Liver (tissue), 8 donors: ENCODE measurements at regions not wholly inside any gene's neighbourhood (a gene's known extent, or its start where the extent isn't known, plus 50 kb on each side); places are given as distances from the start of the nearest gene placed in this dataset.

Experiments
- DNase-seq: peaks from one replicate; pipeline ENCODE4 v3.0.0-alpha.2; 2017; ENCODE audit warnings: low spot score
- H3K27ac ChIP-seq, 2 donors: one replicate each; pipeline ENCODE4 v1.7.0; 2013; ENCODE audit warnings: inconsistent platforms in 2 of 2, low read length in 2 of 2, control low read depth in 1 of 2, low read depth in 1 of 2, mild to moderate bottlenecking in 1 of 2
- H3K27me3 ChIP-seq, 4 donors: one replicate each; pipeline versions ENCODE4 v1.6.1 to v1.7.0; 2013; ENCODE audit warnings: low read length in 3 of 4, inconsistent platforms in 1 of 4, mild to moderate bottlenecking in 1 of 4, moderate library complexity in 1 of 4; ENCODE audit not compliant: control insufficient read depth in 4 of 4, insufficient read depth in 4 of 4
- H3K36me3 ChIP-seq, 4 donors: one replicate each; pipeline versions ENCODE4 v1.6.1 to v1.7.0; 2013; ENCODE audit warnings: low read length in 3 of 4, mild to moderate bottlenecking in 3 of 4, low read depth in 1 of 4, moderate library complexity in 1 of 4; ENCODE audit not compliant: control insufficient read depth in 4 of 4, insufficient read depth in 3 of 4
- H3K4me1 ChIP-seq, 4 donors: one replicate each; pipeline versions ENCODE4 v1.6.1 to v1.7.0; 2013; ENCODE audit warnings: low read length in 3 of 4, mild to moderate bottlenecking in 3 of 4, moderate library complexity in 1 of 4; ENCODE audit not compliant: control insufficient read depth in 4 of 4, insufficient read depth in 4 of 4
- H3K4me3 ChIP-seq, 3 donors: one replicate each; pipeline versions ENCODE4 v1.6.1 to v1.7.0; 2013; ENCODE audit warnings: low read length in 3 of 3, control low read depth in 1 of 3, low read depth in 1 of 3, mild to moderate bottlenecking in 1 of 3
- H3K9ac ChIP-seq, 2 donors: one replicate each; pipeline ENCODE4 v1.7.0; 2013; ENCODE audit warnings: low read length in 2 of 2, mild to moderate bottlenecking in 2 of 2, moderate library complexity in 2 of 2, control low read depth in 1 of 2, low read depth in 1 of 2
- H3K9me3 ChIP-seq, 4 donors: one replicate each; pipeline versions ENCODE4 v1.6.1 to v1.7.0; 2013; ENCODE audit warnings: low read length in 3 of 4; ENCODE audit not compliant: control insufficient read depth in 4 of 4
- CTCF ChIP-seq: fragments of 150-350 bp; IDR thresholded peaks from 2 replicates; pipeline ENCODE4 v1.5.1; 2017; ENCODE audit warnings: improper control_type of control experiment, low read depth, low read length; ENCODE audit not compliant: missing input control
- EGR1 ChIP-seq, 2 donors: IDR thresholded peaks; 2 replicates each; pipeline ENCODE4 v1.6.1; 2016 to 2018; ENCODE audit warnings: antibody characterized with exemption in 2 of 2, low read depth in 2 of 2
- FOXA1 ChIP-seq: IDR thresholded peaks from 2 replicates; pipeline ENCODE4 v1.6.1; 2016; ENCODE audit warnings: antibody characterized with exemption
- FOXA2 ChIP-seq: IDR thresholded peaks from 2 replicates; pipeline ENCODE4 v1.6.1; 2016; ENCODE audit warnings: antibody characterized with exemption
- GABPA ChIP-seq, 2 donors: IDR thresholded peaks in 1 of 2; conservative IDR thresholded peaks in 1 of 2; 2 replicates each; pipeline ENCODE4 v1.6.1; 2016; ENCODE audit warnings: antibody characterized with exemption in 2 of 2, mild to moderate bottlenecking in 1 of 2, moderate library complexity in 1 of 2
- HNF4A ChIP-seq, 2 donors: conservative IDR thresholded peaks; 2 replicates each; pipeline ENCODE4 v1.6.1; 2016; ENCODE audit warnings: antibody characterized with exemption in 2 of 2, mild to moderate bottlenecking in 2 of 2
- HNF4G ChIP-seq: IDR thresholded peaks from 2 replicates; pipeline ENCODE4 v1.6.1; 2016; ENCODE audit warnings: antibody characterized with exemption
- JUND ChIP-seq, 2 donors: IDR thresholded peaks; 2 replicates each; pipeline ENCODE4 v1.6.1; 2016; ENCODE audit warnings: antibody characterized with exemption in 2 of 2
- MAX ChIP-seq: IDR thresholded peaks from 2 replicates; pipeline ENCODE4 v1.6.1; 2016; ENCODE audit warnings: antibody characterized with exemption
- NR2F2 ChIP-seq: IDR thresholded peaks from 2 replicates; pipeline ENCODE4 v1.6.1; 2016; ENCODE audit warnings: antibody characterized with exemption
- RAD21 ChIP-seq, 2 donors: IDR thresholded peaks; 2 replicates each; pipeline ENCODE4 v1.6.1; 2016; ENCODE audit warnings: antibody characterized with exemption in 2 of 2, mild to moderate bottlenecking in 2 of 2
- RXRA ChIP-seq, 2 donors: IDR thresholded peaks; 2 replicates each; pipeline ENCODE4 v1.6.1; 2017 to 2018; ENCODE audit warnings: antibody characterized with exemption in 2 of 2, mild to moderate bottlenecking in 1 of 2
- SP1 ChIP-seq: IDR thresholded peaks from 2 replicates; pipeline ENCODE4 v1.6.1; 2018; ENCODE audit warnings: antibody characterized with exemption, mild to moderate bottlenecking
- TAF1 ChIP-seq: conservative IDR thresholded peaks from 2 replicates; pipeline ENCODE4 v1.6.1; 2016; ENCODE audit warnings: antibody characterized with exemption, mild to moderate bottlenecking
- YY1 ChIP-seq: IDR thresholded peaks from 2 replicates; pipeline ENCODE4 v1.6.1; 2016; ENCODE audit warnings: antibody characterized with exemption, mild to moderate bottlenecking
- WGBS: extraction: QIAGEN DNeasy Blood & Tissue Kit; methylation state at CpG from one replicate; pipeline ENCODE4 v1.1.7; 2013; 5-methylcytosine and 5-hydroxymethylcytosine counted together
- TF ChIP-seq, protein P1 (sequence below): IDR thresholded peaks from 2 replicates; pipeline ENCODE4 v1.6.1; 2016; ENCODE audit warnings: antibody characterized with exemption, mild to moderate bottlenecking
- TF ChIP-seq, protein P2 (sequence below): IDR thresholded peaks from 2 replicates; pipeline ENCODE4 v1.6.1; 2016; ENCODE audit warnings: antibody characterized with exemption
- donor health status: healthy.
- donor health status: healthy.
- donor health status: healthy.
- donor health status: healthy.
- donor health status: healthy.

GRCh38 chr4:134388351-134388750 is 186.8 kb upstream of the PABPC4L start:
- Histone ChIP-seq H3K27ac (no peak overlapping the region), H3K4me3 (no peak overlapping the region), H3K4me1 (no peaks in the 10 kb centered on the region), H3K9ac (no peak overlapping the region), H3K36me3 (no peaks in the 10 kb centered on the region), H3K27me3 (no peaks in the 10 kb centered on the region), H3K9me3 (no peaks in the 10 kb centered on the region)
- DNase-seq = no peak
- WGBS = 57% methylated on average over 4 of the region's 4 CpGs
- TF ChIP-seq FOXA1 = no peak
- TF ChIP-seq RAD21 (IDR thresholded peaks at IDR 0.05) = no peak
- no peak for TF ChIP-seq HNF4G
- no peak for TF ChIP-seq MAX
- TF ChIP-seq FOXA2 = no peak
- TF ChIP-seq HNF4A (conservative IDR thresholded peaks at IDR 0.05) = no peak
- TF ChIP-seq YY1 = no peak
- no peak for TF ChIP-seq NR2F2
- TF ChIP-seq CTCF = no peak
- TF ChIP-seq, protein P1, sequence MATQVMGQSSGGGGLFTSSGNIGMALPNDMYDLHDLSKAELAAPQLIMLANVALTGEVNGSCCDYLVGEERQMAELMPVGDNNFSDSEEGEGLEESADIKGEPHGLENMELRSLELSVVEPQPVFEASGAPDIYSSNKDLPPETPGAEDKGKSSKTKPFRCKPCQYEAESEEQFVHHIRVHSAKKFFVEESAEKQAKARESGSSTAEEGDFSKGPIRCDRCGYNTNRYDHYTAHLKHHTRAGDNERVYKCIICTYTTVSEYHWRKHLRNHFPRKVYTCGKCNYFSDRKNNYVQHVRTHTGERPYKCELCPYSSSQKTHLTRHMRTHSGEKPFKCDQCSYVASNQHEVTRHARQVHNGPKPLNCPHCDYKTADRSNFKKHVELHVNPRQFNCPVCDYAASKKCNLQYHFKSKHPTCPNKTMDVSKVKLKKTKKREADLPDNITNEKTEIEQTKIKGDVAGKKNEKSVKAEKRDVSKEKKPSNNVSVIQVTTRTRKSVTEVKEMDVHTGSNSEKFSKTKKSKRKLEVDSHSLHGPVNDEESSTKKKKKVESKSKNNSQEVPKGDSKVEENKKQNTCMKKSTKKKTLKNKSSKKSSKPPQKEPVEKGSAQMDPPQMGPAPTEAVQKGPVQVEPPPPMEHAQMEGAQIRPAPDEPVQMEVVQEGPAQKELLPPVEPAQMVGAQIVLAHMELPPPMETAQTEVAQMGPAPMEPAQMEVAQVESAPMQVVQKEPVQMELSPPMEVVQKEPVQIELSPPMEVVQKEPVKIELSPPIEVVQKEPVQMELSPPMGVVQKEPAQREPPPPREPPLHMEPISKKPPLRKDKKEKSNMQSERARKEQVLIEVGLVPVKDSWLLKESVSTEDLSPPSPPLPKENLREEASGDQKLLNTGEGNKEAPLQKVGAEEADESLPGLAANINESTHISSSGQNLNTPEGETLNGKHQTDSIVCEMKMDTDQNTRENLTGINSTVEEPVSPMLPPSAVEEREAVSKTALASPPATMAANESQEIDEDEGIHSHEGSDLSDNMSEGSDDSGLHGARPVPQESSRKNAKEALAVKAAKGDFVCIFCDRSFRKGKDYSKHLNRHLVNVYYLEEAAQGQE = no peak
- TF ChIP-seq EGR1 (IDR thresholded peaks at IDR 0.05; ENCODE audit: low read depth in 2 of 2) = no peak
- TF ChIP-seq JUND (IDR thresholded peaks at IDR 0.05) = no peak
- TF ChIP-seq, protein P2, sequence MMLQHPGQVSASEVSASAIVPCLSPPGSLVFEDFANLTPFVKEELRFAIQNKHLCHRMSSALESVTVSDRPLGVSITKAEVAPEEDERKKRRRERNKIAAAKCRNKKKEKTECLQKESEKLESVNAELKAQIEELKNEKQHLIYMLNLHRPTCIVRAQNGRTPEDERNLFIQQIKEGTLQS = no peak
- no peak for TF ChIP-seq RXRA (IDR thresholded peaks at IDR 0.05)
- TF ChIP-seq TAF1 = no peak

GRCh38 chr4:134382478-134383227 is 181.1 kb upstream of the PABPC4L start:
- no peak overlapping the region for H3K9ac ChIP-seq
- H3K27ac ChIP-seq = no peak overlapping the region
- H3K4me3 ChIP-seq = no peak overlapping the region
- DNase-seq = no peak
- no peaks in the 10 kb centered on the region for H3K4me1 ChIP-seq
- peaks cover 0 to 4% (median 0%) of the 10 kb centered on the region in 4 donors for H3K27me3 ChIP-seq
- H3K36me3 ChIP-seq = no peaks in the 10 kb centered on the region
- H3K9me3 ChIP-seq = no peaks in the 10 kb centered on the region
- TF ChIP-seq NR2F2 (no peak), FOXA2 (no peak), SP1 (no peak), MAX (no peak), CTCF (no peak), GABPA (IDR thresholded peaks at IDR 0.05 in 1 of 2, conservative IDR thresholded peaks at IDR 0.05 in 1 of 2) (no peak), YY1 (no peak), TAF1 (no peak), EGR1 (IDR thresholded peaks at IDR 0.05; ENCODE audit: low read depth in 2 of 2) (no peak)
